Right kidney (tissue), 1 donor: ENCODE measurements at regions not wholly inside any gene's neighbourhood (a gene's known extent, or its start where the extent isn't known, plus 50 kb on each side); places are given as distances from the start of the nearest gene placed in this dataset.
"Not testable (repeated sequence)": the region's sequence is repeated elsewhere in the genome, so short reads cannot be mapped to it uniquely, and the experiment has no call there.

ENCODE experiments used
- DNase-seq: peaks from one replicate; pipeline ENCODE4 v3.0.0-alpha.2; 2016

DNA sequence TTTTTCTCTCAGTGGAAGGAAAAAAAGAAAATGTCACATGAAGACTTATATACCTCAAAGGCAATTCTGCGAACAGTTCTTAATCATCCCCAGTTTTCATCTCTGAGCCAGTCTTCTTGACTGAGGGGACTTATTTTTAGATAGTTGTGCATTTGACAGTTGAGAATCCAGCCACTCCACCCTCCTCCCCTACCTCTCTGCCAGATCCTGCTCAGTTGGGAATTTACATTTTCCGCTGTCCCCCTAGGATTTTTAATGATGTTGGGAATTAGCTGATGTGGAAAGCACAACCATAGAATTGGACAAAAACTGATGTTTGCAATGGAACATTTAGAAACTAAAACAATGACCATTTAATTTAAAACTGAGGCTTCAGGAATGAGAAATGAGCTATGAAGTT is 194.3 kb upstream of the PIK3R1 start:
- no peak for DNase-seq

DNA sequence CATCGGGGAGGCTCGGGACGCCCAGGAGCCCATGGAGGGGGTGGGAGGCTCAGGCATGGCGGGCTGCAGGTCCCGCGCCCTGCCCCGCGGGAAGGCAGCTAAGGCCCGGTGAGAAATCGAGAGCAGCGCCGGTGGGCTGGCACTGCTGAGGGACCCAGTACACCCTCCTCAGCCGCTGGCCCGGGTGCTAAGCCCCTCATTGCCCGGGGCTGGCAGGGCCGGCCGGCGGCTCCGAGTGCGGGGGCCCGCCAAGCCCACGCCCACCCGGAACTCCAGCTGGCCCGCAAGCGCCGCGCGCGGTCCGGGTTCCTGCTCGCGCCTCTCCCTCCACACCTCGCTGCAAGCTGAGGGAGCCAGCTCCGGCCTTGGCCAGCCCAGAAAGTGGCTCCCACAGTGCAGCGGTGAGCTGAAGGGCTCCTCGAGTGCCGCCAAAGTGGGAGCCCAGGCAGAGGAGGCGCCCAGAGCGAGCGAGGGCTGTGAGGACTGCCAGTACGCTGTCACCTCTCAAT is 195.0 kb upstream of the PIK3R1 start:
- not testable (repeated sequence) for DNase-seq

DNA sequence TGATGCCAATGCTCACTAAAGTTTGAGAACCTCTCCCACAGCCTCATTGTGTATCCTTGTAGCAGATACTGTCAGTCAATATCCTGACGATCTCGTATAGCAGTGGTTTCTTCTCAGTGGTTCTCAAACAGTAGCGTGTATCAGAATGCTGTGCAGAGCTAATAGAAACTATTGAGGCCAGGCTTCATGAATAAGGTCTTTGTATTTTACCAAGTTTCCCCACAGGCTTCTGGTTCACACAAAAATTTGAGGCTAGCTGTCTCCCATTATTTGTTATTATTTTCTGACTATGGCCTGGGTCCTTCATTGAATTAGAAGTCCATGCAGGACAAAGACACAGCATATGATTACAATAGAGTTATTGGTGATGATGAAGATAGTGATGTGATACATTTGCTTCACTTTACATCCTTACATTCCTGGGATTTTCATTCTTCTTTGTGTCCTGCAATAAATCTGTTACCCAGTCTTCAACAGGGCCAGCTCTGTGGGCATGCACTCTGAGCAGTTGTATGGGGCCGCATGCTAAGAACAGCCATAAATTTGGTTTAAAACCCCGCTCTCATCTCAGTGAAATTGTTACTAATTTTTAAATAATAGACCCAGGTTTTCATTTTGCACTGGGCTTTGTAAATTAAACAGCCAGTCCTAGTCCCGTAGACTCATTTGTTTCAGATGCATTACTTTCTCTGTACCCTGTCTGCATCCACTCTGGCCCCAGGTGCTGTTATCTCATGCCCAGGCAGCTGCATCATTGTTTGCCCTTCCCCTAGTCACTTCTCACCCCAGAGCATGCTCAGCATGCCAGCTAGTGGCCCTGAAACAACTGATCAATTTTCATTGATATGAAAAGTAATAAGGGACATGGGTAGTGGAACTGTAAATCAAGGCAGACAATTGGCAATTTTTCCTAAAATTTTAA is 199.9 kb upstream of the PIK3R1 start:
- no peak for DNase-seq

DNA sequence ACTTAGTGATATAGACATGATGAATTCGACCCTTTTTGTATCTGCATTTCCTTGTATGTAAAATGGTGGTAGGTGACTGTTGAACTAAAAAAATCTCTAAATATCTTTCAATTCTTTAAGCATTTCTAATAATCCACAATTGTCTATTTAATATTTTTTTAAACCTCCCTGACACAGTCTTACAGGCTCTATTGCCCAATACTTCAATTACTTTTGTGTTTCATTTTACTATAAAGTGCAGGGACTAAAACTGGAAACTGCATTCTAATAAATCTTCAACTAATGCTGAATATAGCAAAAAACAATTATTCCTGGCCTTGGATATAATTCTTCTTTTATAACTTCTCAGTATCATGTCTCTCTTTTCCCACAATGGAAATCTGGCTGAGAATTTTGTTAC is 202.7 kb upstream of the PIK3R1 start:
- no peak for DNase-seq

DNA sequence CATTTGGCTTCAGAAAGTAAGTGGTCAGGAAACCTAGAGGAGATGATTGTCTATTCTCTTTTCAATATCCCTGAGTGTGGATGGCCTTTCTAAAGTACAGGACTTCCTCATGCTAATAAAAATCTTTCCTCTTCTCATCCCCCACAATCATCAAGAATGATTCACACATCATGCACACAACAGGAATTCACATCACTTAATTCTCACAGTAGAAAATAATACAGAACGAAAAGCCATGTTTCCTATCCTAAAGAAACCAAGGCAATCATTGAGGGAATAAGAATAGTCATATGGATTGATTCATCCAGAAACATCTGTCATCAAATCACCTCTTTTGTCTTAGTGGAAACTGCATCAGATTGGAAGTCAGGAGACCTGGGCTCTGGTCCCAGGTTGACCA is 203.1 kb upstream of the PIK3R1 start:
- DNase-seq, result no peak

DNA sequence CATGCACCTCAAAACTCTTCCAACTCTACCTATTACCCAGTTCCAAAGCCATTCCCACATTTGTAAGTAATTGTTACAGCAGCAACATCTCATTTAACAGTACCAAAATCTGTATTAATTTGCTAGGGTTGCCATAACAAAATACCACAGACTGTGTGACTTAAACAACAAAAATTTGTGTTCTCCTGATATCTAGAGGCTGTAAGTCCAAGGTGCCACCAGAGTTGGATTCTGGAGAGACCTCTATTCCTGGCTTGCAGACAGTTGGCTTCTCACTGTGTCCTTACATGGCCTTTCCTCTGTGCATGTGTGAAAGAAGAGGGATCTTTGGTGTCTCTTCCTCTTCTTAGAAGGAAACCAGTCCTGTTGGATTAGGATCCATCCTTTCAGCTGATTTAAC is 203.8 kb upstream of the PIK3R1 start:
- DNase-seq, result no peak

DNA sequence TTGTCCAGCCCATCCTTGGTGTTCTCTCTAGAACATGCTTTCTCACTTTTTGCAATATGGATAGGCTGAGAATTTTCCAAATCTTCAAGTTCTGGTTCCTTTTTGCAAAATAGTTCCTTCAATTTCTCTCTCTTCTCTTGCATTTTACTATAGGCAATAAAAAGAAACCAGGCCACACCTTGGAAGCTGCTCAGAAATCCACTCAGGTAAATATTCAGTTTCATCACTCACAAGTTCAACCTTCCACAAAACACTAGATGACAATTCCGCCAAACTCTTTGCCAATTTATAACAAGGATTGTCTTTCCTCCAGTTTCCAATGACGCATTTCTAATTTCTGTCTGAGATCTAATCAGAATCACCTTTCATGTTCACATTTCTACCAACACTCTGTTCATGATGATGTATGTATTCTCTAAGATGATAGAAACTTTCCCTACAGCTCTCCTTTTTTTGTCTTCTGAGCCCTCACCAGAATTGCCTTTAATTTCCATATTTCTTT is 204.2 kb upstream of the PIK3R1 start:
- no peak for DNase-seq

DNA sequence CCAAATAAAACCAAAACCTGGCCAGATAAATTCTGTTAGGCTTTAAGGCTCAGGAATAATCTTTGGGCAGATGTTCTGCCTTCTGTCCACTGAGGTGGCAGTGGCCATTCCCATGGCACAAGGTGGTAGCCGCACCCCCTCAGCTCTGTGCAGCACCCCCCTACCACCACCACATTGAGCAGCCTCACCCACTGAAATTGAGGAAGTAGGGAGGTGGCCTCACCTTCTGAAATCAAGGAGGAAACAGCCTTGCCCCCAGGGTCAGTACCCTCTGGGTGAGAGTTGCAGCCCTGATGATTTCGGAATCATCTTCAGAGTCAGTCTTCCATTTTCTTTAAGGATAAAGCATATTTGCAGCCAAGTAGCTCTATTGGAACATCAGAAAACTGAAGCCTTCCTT is 204.8 kb upstream of the PIK3R1 start:
- no peak for DNase-seq

DNA sequence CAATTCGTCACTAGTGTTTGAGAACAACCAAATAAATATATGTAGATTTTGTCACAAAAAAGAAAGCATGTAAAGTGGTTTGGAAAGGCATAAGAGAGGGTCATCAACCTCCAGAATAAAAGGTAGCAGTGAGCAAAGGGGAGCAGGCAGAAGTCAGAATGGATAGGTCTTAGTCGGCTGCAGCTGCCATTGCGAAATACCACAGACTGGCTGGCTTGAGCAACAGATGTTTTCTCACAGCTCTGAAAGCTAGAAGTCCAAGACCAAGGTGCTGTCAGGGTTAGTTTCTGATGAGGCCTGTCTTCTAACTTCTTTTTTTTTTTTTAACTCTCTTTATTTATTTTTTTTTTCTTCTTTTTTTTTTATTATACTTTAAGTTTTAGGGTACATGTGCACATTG is 208.1 kb upstream of the PIK3R1 start:
- no peak for DNase-seq

DNA sequence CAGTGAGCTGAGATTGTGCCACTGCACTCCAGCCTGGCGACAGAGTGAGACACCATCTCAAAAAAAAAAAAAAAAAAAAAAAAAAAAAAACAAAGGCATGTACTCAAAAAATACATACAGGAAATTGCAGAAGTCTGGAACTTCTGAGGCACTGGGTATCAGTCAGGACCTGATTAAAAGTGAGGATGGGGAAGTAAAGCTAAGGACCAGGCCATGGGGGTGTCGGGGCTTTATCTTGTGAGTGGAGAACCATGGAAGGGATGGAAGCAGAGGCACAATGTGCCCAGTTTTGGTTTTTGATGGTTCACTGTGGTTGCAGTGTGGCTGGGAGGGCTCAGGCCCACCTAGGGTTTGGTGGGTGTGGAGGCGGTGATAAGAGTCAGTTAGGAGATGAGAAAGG is 212.7 kb upstream of the PIK3R1 start:
- no peak for DNase-seq

DNA sequence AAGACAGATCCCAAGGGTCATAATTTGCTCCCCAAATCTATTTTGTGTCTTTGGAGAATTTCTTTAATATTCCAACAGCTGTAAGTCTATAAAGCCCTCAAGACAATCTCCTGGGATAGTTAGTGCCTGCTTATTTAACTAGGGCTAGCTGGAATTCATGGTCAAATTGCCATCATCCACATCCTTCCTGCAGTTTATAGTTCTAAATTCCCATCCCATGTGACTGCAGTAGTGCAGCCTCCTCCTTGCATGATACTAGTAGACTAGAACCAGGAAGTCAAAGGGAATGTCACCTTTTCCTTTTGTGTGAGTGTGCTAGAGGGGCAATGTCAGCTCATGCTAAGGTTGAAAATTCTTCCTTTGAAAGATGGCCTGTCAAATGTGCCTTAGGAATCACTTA is 214.8 kb upstream of the PIK3R1 start:
- DNase-seq, result no peak

DNA sequence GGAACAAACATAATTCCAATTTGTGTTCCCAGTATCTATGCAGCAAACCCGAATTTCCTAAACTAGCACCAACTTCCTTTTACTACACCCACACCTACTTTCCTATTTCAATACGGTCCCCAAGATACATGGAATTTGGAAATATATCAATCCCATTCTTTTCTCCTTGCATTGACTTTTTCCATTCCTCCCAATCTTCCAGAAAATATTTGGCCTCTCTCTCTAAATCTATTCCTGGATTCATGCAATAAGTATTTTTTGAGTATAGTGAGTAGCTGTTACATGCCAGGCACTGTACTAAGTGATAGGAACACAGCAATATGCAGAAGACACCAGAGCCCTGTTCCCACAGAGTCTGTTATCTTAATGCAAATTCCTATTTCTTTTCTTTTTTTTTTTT is 216.2 kb upstream of the PIK3R1 start:
- DNase-seq, result no peak

DNA sequence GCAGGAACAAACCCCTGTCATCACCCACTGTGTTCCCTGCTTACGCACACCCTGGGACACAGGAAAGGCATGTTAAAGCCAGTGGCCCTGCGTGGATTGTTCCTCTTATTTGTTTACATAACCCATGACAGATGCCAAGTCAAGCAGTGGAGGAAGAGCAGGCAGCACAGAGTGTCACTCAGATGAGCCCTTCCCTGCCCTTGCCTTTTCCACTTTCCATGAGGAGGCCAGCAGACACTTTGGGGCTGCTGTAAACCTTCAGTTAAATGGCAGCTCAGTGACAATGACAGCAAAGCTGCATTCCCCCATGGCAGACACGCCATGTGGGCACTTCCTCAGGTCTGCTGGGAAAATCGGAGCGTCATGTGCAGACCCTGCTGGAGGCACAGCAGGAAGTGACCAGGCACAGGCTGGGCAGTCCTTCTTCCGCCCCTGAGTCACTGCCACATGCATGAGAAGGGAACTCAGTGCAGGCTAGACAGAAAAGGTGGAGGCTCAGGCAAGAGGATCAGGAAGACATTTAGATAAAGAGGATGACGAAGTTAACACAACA is 216.8 kb upstream of the PIK3R1 start:
- DNase-seq, result no peak

DNA sequence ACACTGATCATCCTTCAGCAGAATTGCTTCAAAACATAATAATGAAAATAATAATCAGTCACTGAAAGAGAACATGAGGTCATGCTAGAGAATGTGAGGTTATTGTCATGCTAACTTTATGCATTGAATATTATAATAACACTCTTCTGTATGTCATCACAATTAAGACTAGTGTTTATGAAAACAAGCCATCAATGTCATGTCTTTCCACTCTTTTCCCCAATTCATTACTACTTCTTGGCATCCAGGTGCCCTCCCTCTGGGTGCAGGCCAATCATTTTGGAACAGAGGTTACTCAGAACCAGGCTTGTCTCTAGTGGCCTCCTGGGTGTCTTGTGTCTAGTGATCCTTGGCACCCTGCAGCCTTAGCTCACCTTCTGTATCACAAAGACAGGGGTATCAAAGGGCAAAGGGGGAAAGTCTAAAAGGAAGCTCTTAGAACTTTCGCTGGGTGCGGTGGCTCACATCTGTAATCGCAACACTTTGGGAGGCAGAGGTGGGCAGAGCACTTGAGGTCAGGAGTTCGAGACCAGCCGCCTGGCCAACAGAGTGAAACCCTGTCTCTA is 217.6 kb upstream of the PIK3R1 start:
- no peak for DNase-seq

DNA sequence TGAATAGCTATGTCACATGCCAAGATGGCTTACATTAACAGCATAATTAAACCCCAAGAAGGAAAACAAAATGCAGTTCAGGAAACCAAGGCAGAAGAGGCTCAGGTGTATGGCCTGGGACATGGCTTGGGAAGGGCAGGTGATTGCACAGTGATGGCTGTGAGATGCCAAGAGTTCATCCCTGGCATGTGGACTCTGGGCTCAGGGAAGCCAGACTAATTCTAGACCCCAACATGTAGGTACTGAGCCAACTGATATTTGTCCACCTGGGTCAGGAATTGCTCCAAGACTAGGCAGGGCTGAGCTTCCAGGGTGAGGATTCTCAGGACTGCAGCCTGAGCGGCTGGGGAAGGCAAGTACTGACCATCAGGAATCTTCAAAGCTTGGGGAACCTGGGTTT is 218.4 kb upstream of the PIK3R1 start:
- DNase-seq, result no peak

DNA sequence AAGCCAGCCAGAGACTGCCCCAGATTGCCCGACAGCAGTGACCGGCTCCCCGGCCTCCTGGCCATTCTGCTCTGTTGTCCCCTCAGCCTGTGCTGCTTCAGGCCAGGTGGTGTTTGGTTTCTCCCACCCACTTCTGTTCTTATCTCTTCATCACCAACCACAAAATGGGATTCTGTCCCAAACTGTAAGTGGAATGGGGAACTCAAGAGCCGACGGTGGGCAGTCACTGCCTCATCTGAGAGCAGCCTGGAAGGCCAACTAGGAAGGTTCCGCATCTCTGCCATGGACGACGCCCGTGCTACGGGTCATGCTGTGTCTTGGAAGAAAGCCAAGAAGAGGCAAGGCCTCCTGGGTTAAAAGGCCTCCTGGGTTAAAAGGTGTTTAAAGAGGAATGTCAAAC is 219.0 kb upstream of the PIK3R1 start:
- no peak for DNase-seq

DNA sequence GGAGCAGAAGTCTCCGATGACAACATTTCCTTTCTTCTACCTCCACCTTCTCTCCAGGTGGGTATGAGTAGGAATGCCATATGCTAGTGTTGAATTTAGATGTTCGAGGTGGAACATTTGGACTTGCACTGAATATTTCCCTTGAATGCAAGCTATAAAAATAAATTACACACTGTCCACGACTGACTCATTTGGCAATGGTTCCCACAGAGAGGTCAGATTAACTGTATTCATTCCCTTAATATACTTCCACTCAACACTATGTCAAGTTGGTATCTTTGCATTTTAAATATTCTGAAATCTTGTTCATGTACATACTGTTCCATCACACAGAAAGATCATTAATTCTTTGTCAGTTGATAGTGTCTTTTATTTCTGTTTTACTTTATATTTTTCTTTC is 222.6 kb upstream of the PIK3R1 start:
- no peak for DNase-seq

DNA sequence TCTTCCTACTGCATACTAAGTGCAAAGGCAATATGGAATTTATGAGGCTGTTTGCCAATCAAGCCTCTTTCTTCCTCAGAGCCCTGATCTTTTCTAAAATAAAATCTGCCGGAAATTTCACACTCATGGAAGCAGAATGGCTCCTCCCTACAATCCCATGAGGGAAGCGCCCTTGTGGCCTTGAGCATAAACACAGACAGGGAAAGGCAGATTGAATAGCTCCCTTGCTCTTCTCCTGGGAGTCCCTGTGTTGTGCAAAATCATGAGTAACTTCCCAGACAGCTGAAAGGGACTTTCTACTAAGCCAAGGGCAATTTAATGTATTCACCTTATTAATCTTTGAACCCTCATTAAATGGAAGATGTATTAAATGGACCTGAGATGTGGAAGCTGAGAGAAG is 226.1 kb upstream of the PIK3R1 start:
- DNase-seq, result no peak

DNA sequence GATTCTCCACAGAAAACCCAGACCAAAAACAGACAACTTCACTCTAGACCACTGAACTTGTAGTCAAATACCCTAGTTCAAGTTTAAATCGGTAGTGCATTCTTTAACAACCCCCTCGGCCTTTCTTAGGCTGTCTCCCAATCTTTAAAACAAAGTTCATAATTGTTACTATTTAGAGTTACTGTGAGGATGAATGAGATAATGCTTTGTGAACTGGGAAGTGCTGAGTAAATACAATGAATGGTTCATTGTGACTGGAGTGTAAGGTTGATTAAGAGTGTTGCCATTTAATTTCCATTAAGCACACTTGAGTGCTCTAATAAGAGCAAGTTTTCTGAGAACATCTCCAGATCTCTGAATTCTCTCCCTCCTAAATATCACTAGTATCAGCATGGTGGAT is 228.8 kb upstream of the PIK3R1 start:
- no peak for DNase-seq

DNA sequence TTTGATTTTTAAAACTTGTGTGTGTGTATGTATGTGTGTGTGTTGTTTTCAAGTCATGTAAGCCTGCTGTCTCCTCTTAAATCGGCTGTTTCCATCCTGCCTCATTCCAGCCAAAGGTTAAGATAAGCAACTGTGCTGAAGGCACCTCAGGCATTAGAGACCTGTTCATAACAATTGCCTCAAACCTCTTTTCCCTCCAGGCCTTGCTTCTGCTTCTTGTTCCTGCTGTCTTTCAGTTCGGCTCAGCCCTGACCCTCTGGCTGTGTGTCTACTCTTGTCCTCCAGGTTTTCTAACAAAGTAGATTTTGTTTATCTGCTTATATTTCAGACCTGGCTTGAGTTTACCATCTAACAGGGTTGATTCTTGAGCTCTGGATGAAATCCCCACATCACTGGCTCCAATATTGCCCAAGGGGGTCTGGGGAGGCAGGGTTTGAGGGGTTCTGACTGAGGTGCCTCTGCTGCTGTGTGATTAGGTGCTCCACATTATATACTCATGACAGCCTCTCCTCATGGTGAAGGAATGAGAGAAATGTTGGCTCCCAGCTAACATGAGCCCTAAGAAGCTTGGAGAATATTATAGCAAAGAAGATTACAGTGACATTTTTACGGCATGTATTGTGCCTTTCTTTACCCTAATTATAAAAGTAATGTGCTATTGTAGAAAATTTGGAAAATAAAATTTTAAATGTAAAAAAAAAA is 229.7 kb upstream of the PIK3R1 start:
- no peak for DNase-seq

DNA sequence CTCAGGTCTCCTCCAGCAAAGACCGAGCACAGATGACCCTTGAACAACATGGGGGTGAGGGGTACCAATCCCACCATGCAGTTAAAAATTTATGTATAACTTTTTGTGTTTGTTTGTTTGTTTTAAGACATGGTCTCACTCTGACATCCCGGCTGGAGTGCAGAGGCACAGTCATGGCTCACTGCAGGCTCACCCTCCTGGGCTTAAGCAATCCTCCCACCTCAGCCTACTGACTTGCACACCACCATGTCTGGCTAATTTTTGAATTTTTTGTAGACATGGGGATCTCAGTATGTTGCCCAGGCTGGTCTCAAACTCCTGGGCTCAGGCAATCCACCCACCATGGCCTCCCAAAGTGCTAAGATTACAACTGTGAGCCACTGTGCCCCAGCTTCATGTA is 231.0 kb upstream of the PIK3R1 start:
- no peak for DNase-seq

DNA sequence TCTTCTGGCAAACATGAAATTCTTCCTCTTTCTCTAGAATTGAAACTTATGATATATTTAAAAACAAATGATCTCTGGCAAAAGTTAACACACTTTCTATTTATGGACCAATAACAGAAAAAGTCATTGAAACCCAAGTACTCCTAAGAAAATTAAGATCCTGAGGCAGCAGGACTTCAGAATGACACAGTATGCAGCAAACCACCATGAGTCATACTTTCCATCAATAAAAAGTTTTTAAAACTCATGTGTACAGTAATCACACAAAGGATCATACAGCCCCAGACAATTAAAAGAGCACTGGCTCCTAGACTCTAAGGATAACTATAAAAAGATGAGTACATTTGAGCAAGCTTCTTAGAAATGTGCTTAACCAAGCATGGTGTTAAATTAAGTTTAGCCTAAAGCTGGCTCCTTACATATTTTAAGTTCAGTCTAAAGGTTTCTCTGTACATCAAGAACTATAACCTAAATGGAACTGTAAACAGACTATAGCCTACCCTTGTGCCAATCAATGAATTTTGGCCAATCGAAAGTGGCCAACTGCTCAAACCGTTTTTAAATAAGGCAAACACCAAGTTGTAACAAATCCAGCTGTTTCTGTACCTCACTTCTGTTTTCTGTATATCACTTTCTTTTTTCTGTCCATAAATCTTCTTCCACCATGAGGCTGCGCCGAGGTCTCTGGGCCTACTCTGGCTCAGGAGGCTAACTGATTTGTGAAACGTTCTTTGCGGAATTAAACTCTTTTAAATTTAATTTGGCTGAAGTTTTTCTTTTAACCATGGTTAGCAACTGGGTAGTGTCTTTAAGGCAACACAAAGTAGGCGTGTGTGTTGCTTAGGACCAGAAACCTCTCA is 232.1 kb upstream of the PIK3R1 start:
- DNase-seq, result no peak
